ENCODE measurements at regions not wholly inside any gene's neighbourhood (a gene's known extent, or its start where the extent isn't known, plus 50 kb on each side); places are given as distances from the start of the nearest gene placed in this dataset.

DNA sequence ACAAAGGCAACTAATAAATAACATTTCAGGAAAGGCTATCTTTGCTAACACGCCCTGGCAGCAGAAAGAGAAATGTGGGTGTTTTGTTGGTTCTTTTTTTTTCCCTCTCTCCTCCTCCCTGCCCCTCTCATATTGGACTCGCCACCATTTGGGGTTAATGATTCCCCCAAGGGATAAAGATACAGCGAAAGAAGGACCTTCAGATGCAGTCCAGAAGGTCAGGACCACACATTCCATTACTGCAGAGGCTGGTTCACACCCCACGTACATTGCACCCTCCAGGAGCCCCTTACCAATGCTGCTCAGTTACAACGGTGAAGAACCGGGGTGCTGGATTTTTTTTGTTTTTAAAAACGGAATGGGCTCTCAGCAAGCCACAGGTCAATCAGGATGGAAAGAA is 156.9 kb upstream of the TIAM1 start:
- Histone ChIP-seq H3K9ac (no peak overlapping the region), H3K27ac (no peak overlapping the region), H3K4me1 (peaks cover 3% of the 10 kb centered on the region), H3K9me3 (ENCODE audit: low read depth) (no peaks in the 10 kb centered on the region), H3K4me3 (no peak overlapping the region), H3K4me2 (no peak overlapping the region), H3K79me2 (ENCODE audit: low read depth) (peaks cover 41% of the 10 kb centered on the region), H4K20me1 (ENCODE audit: low read depth) (peaks cover 45% of the 10 kb centered on the region), H2AFZ (replicated peaks) (no peak overlapping the region), H3K36me3 (peaks cover 4% of the 10 kb centered on the region), H3K27me3 (no peaks in the 10 kb centered on the region), H3F3A (ENCODE audit: low read depth) (no peaks in the 10 kb centered on the region)
- DNase-seq (ENCODE audit: low spot score) = no peak
- H3K4me3 Mint-ChIP-seq = peak overlapping the region; percentile 15
- peaks cover 21% of the 10 kb centered on the region for H3K4me1 Mint-ChIP-seq
- peaks cover 5% of the 10 kb centered on the region for H3K27me3 Mint-ChIP-seq (ENCODE audit: insufficient read depth, low read depth)
- TF ChIP-seq, protein P1, sequence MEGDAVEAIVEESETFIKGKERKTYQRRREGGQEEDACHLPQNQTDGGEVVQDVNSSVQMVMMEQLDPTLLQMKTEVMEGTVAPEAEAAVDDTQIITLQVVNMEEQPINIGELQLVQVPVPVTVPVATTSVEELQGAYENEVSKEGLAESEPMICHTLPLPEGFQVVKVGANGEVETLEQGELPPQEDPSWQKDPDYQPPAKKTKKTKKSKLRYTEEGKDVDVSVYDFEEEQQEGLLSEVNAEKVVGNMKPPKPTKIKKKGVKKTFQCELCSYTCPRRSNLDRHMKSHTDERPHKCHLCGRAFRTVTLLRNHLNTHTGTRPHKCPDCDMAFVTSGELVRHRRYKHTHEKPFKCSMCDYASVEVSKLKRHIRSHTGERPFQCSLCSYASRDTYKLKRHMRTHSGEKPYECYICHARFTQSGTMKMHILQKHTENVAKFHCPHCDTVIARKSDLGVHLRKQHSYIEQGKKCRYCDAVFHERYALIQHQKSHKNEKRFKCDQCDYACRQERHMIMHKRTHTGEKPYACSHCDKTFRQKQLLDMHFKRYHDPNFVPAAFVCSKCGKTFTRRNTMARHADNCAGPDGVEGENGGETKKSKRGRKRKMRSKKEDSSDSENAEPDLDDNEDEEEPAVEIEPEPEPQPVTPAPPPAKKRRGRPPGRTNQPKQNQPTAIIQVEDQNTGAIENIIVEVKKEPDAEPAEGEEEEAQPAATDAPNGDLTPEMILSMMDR (IDR thresholded peaks at IDR 0.05) = no peak
- TF ChIP-seq EZH2phosphoT487 (IDR thresholded peaks at IDR 0.05) (no peak), EZH2 (IDR thresholded peaks at IDR 0.05) (no peak)
- no peak overlapping the region for H3K27ac Mint-ChIP-seq
- H3K9me3 Mint-ChIP-seq = peaks cover 3% of the 10 kb centered on the region
- H3K36me3 Mint-ChIP-seq = peaks cover 35% of the 10 kb centered on the region

DNA sequence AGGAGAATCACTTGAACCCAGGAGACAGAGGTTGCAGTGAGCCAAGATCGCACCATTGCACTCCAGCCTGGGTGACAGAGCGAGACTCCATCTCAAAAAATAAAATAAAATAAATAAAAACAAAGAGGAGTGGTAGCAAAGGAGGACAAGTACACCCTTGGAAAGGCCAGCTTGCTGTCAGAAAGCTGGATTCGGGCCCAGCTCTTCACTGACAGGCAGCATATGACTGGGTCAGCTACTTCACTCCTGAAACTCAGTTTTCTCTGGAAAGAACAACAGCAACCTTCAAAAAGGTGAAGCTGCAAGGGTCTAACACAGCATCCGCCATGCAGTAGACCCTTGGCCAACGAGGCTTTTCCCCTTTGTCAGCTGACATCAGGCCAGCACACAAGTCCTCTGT is 156.0 kb upstream of the TIAM1 start:
- Mint-ChIP-seq H3K4me1 (peaks cover 16% of the 10 kb centered on the region), H3K27ac (no peak overlapping the region), H3K36me3 (peaks cover 30% of the 10 kb centered on the region), H3K27me3 (ENCODE audit: insufficient read depth, low read depth) (peaks cover 5% of the 10 kb centered on the region), H3K9me3 (peaks cover 3% of the 10 kb centered on the region), H3K4me3 (no peak overlapping the region)
- peaks cover 41% of the 10 kb centered on the region for H4K20me1 ChIP-seq (ENCODE audit: low read depth)
- H3K9ac ChIP-seq = no peak overlapping the region
- no peaks in the 10 kb centered on the region for H3K27me3 ChIP-seq
- no peak overlapping the region for H3K27ac ChIP-seq
- H3K9me3 ChIP-seq (ENCODE audit: low read depth) = no peaks in the 10 kb centered on the region
- no peak overlapping the region for H3K4me2 ChIP-seq
- H3K4me3 ChIP-seq = no peak overlapping the region
- H3K4me1 ChIP-seq = peaks cover 3% of the 10 kb centered on the region
- peaks cover 32% of the 10 kb centered on the region for H3K79me2 ChIP-seq (ENCODE audit: low read depth)
- DNase-seq (ENCODE audit: low spot score) = no peak
- H3K36me3 ChIP-seq = peaks cover 4% of the 10 kb centered on the region
- H2AFZ ChIP-seq (replicated peaks) = no peak overlapping the region
- H3F3A ChIP-seq (ENCODE audit: low read depth) = no peaks in the 10 kb centered on the region
- TF ChIP-seq EZH2 (IDR thresholded peaks at IDR 0.05) = no peak
- TF ChIP-seq, protein P1 (IDR thresholded peaks at IDR 0.05) = no peak
- no peak for TF ChIP-seq EZH2phosphoT487 (IDR thresholded peaks at IDR 0.05)

DNA sequence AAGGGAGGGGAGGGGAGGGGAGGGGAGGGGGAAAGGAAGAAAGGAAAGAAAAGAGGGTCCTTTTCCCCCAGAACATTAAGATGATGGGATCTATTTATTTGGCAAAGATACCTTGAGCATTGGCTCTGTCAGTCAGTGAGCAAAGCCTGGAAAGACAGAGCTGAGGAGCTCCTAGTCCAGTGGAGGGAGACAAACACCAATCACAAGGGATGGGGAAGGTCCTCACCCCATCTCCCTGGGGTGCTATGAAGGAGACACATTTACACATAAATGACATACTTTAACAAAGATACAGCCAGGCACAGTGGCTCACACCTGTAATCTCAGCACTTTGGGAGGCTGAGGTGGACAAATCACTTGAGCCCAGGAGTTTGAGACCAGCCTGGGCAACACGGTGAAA is 154.9 kb upstream of the TIAM1 start:
- no peak for DNase-seq (ENCODE audit: low spot score)
- Histone ChIP-seq H3K79me2 (ENCODE audit: low read depth) (peaks cover 24% of the 10 kb centered on the region), H3K4me1 (peaks cover 3% of the 10 kb centered on the region), H3K27me3 (no peaks in the 10 kb centered on the region), H3K4me3 (no peak overlapping the region), H3F3A (ENCODE audit: low read depth) (no peaks in the 10 kb centered on the region), H2AFZ (replicated peaks) (no peak overlapping the region), H3K4me2 (no peak overlapping the region), H3K9me3 (ENCODE audit: low read depth) (no peaks in the 10 kb centered on the region), H3K9ac (no peak overlapping the region), H3K36me3 (peaks cover 4% of the 10 kb centered on the region), H3K27ac (no peak overlapping the region), H4K20me1 (ENCODE audit: low read depth) (peaks cover 33% of the 10 kb centered on the region)
- TF ChIP-seq, protein P1 (IDR thresholded peaks at IDR 0.05) = peak; percentile 22
- TF ChIP-seq EZH2 (IDR thresholded peaks at IDR 0.05) = no peak
- peaks cover 5% of the 10 kb centered on the region for H3K27me3 Mint-ChIP-seq (ENCODE audit: insufficient read depth, low read depth)
- H3K9me3 Mint-ChIP-seq = peaks cover 3% of the 10 kb centered on the region
- no peak overlapping the region for H3K27ac Mint-ChIP-seq
- H3K4me1 Mint-ChIP-seq = peaks cover 16% of the 10 kb centered on the region
- peaks cover 34% of the 10 kb centered on the region for H3K36me3 Mint-ChIP-seq
- H3K4me3 Mint-ChIP-seq = no peak overlapping the region
